LNCAP (cell line): ENCODE measurements at regions not wholly inside any gene's neighbourhood (a gene's known extent, or its start where the extent isn't known, plus 50 kb on each side); places are given as distances from the start of the nearest gene placed in this dataset.

Source experiments
- CTCF ChIP-seq: fragments of 450-650 bp; IDR thresholded peaks from 2 replicates; pipeline ENCODE4 v1.5.1; 2017; ENCODE audit warnings: mild to moderate bottlenecking

- no peak for TF ChIP-seq CTCF
Measured at GRCh38 chr9:118533101-118533500, 828.9 kb downstream of the TLR4 start.

- no peak for TF ChIP-seq CTCF
Measured at GRCh38 chr9:118533850-118534249, 829.6 kb downstream of the TLR4 start.

- TF ChIP-seq CTCF = no peak
Measured at GRCh38 chr9:118536153-118536552, 832.0 kb downstream of the TLR4 start.

- TF ChIP-seq CTCF = no peak
Measured at GRCh38 chr9:118538959-118539358, 830.3 kb downstream of the BRINP1 start.

GRCh38 chr9:118553465-118553864, 815.8 kb downstream of the BRINP1 start:
- no peak for TF ChIP-seq CTCF

GRCh38 chr9:118554987-118555386, 814.2 kb downstream of the BRINP1 start:
- no peak for TF ChIP-seq CTCF

GRCh38 chr9:118558026-118558425, 811.2 kb downstream of the BRINP1 start:
- TF ChIP-seq CTCF = no peak

- no peak for TF ChIP-seq CTCF
Measured at GRCh38 chr9:118558891-118559290, 810.3 kb downstream of the BRINP1 start.
